Pons (tissue), 1 donor: ENCODE measurements at regions not wholly inside any gene's neighbourhood (a gene's known extent, or its start where the extent isn't known, plus 50 kb on each side); places are given as distances from the start of the nearest gene placed in this dataset.

ENCODE experiments used
- DNase-seq: peaks from one replicate; pipeline ENCODE4 v3.0.0-alpha.2; 2016; ENCODE audit warnings: low spot score

DNA sequence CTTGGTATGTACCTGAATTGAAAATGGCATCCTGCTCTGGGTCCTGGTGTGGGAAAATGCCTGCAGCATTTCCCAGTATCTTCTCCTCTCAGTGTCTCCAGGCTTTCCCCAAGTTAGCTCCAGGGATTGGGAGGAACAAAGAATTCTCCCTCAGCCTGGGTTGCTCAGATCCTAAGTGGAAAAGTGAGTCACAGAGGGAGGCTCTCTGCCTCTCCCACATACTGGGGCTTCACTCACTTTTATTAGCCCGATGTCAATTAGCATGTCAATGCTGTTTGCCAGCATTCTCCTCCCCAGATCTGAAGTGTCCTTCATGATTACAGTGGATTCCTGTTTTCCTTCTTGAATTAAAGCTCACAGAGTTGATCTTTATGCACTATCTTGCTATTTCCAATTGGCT is 655.0 kb downstream of the EPHA3 start:
- DNase-seq = no peak

GRCh38 chr3:89783341-89783927 is 676.0 kb downstream of the EPHA3 start:
- DNase-seq = no peak

DNA sequence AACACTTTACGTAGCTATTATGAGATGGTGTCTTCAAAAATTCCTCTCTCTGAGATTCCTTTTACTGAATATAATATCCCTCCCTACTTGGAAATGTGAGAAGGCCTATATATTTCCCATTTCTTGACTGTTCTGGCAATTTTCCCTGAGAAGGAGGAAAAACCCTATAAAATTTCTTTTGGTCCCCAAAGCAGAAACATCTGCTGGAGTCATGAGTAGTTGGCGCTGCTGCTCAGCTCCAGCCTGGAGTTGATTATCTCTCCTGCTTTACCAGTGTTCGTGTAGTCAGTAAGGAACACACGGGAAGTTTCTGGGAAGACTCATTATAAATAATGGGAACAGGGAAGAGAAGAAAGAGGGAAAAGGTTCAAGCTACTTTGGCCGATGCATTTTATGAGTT is 680.1 kb downstream of the EPHA3 start:
- no peak for DNase-seq

GRCh38 chr3:89787979-89788378 is 680.6 kb downstream of the EPHA3 start:
- DNase-seq = no peak

DNA sequence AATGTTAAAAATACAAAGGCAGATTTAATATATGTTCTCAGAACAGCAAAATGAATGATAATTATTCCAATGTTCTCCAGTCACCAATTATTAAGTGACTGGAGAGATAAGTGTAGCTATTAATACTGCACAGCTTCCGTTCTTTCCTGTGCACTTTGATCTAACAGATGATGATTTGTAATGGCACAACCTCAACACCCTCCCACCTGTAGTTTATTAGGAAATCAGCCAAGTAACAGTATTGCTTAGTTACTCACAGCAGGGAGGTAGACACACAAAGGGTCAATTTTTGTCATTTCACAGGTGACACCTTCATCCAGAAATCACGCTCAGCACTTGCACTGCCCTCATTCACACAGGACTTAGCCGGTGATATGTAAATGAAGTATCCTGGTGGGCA is 688.1 kb downstream of the EPHA3 start:
- no peak for DNase-seq

DNA sequence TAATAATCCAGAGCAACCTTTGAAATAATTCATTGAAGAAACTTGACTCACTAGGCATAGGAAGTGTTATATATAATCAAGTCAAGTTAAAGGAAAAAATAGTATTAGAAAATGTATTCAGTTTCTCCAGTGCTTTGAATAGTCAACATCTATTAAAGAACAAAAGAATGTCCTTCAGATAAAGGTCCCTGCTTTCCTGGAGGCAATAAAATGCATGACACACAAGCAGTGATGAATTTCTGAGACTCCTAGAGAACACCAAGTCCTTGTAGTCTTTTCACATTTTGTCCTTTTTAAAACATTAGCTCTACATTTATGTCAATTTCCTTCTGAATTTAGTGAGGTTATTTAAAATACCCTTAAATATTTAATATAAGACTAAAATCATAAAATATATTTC is 695.5 kb downstream of the EPHA3 start:
- DNase-seq = no peak

GRCh38 chr3:89803711-89804110 is 696.3 kb downstream of the EPHA3 start:
- no peak for DNase-seq

DNA sequence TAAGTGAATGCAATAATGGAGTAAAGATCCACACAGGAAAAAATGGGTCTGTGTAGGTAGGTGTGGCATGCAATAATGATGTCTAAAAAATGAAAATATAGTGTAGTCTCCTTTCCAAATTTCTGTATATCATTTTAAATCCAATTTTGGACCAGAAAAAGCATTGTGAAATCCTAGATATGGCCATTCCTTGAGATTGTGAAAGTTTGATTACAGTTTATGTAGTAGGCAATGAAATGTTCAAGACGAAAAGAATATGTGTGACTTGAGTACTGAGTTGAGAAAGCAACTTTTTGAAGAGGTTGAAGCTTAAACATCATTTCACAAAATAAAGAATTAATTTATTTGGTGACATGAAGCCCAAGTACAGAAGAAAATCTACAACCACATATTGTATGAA is 698.7 kb downstream of the EPHA3 start:
- no peak for DNase-seq

GRCh38 chr3:89808680-89809197 is 701.3 kb downstream of the EPHA3 start:
- DNase-seq = no peak

- no peak for DNase-seq
These were observed 706.1 kb downstream of the EPHA3 start for GRCh38 chr3:89813500-89813899.

DNA sequence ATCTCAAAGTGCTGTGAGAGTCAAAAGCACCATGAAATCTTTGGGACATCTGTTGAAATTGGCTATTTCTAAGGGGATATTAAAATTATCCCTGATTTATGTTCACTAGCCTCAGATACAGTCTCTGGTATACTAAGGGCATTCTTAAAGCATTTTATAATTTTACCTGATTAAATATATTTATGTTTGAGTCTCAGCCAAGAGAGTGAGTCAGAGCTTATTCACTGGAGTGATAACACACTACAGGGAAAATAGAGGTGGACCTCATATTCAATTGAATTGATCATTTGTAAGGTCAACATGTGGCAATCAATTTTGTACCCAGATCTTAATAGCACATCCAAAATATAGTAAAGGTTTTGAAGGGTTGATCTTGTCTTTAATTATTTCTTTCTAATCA is 733.6 kb downstream of the EPHA3 start:
- DNase-seq = no peak

DNA sequence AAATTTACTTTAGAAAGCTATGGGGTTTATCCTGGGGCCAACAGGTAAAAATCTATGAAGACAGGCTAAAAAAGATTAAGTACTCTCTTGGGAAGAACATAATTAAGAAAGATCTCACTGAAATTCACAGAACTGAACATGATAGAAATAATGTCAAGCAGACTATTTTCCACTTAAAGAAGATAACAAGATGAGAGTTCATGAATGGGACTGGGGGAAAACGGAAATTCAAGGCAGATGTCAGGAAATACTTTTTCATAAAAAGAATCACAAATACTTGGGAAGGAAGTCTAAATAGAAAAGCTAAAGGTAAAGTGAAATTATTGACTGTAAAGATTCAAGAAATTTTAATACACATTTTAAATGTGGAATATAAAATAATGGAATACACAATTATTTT is 737.6 kb downstream of the EPHA3 start:
- DNase-seq = no peak

GRCh38 chr3:89847955-89848354 is 740.5 kb downstream of the EPHA3 start:
- DNase-seq = no peak

DNA sequence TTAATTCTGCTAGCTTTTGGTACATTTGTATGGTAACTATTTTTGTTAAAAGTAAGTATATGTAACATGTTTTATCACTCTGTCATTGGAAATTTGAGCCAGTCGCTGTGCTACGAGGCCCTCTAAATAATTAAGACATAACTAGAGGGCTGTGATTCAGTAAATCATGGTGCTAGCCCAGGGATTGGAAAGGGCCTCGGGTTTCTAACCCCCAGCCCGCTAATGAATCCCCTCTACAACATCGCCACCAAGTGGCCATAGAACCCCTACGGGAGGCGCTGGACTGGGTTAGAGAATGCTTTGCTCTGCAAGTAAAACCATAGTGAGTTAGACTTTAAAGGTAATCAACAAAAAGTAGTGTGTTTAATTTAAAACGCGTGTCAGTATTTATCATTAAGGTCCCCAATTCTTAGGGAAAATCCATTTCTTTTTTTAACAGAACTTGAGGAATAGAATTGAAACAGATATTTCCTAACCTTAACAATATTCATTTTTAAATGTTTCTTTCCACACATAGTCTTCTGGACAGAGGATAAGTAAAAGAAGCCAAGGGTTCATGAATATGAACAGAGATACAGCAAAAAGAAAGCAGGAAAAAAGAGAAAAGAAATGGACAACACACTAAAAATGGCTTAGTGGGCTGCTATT is 744.7 kb downstream of the EPHA3 start:
- DNase-seq = peak; percentile 11

DNA sequence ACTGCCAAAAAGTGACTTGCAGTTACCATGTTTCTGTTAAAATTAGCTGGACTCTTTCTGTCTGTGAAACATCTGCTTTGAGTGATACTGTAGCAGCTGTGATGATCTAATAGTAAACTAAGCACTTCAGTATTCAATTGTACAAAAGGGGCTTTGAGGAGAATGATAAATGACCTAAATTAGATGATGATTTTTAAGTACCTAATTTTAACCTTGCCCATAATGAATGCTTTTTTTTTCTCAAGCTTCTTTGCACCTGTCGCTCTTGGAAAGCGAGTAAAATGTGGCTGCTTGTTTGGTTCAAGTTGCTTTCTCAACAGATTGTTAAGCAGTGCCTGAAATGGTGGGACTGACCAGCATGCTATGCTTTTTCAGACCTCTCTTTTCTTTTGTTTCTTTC is 752.3 kb downstream of the EPHA3 start:
- DNase-seq = peak; percentile 22

DNA sequence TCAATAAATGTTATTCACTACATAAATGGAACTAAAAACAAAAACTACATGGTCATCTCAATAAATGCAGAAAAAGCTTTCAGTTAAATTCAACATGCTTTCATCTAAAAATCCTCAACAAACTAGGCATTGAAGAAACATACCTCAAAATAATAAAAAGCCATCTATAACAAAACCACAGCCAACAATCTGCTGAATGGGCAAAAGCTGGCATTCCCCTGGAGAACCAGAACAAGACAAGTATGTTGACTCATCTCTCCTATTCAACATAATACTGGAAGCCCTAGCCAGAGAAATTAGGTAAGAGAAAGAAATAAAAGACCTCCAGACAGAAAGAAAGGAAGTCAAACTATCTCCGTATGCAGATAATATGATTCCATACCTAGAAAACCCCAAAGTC is 759.9 kb downstream of the EPHA3 start:
- DNase-seq = no peak

DNA sequence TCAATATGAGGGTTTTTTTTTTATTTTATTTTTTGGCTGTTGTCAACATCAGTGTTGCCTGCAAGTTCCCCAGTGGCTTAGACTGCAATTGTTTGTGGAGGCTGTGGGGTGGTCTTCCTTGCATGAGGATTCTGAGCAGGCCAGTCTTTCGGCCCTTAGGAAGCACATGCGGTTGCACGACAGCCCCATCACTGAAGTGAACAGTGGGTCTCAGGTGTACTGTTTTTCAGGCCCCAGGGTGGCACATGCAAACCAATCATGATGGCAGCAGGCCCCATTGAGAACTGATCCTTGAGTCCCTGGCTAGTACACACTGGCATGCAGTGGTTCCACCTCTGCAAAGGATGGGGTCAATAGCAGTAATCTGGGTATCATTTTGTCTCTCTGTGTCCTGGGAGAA is 768.7 kb downstream of the EPHA3 start:
- DNase-seq = no peak

- DNase-seq = no peak
These were observed 769.8 kb downstream of the EPHA3 start for GRCh38 chr3:89877230-89877629.

- no peak for DNase-seq
These were observed 782.0 kb downstream of the EPHA3 start for GRCh38 chr3:89889386-89889785.

- DNase-seq = no peak
These were observed 801.3 kb downstream of the EPHA3 start for GRCh38 chr3:89908711-89909213.

GRCh38 chr3:89912031-89912430 is 804.6 kb downstream of the EPHA3 start:
- no peak for DNase-seq

DNA sequence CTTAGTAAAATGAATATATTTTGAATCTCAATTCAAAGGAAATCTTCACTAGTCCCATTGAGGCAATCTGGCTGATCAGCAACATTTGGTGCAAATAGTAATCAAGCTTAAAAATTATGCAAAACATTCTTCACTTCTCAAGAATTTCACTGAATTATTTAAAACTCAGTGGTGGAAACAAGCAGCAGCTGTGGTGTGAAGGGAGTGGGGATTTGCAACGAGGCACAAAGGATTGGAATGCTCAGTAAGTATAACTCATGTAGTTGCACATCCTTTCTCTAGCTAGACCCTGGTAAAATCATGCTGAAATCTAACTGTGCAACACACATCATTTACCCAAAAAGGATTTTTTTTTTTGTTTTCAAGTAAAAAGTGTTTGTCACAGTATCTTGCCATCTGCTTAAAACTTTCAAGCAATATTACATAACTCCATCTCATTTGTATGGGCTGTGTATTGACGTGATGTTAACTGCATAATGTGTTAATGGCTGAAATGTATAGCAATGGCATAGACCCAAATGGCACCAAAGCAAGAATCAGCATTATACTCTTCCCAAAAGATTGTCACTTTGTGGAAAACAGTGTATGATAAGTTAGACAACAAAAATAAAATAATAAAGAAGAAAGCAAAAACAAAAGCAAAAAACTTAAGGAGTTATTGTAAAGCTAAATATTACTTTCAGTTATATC is 816.6 kb downstream of the EPHA3 start:
- DNase-seq = no peak

GRCh38 chr3:89925976-89926375 is 818.6 kb downstream of the EPHA3 start:
- no peak for DNase-seq
